ENCODE measurements at regions not wholly inside any gene's neighbourhood (a gene's known extent, or its start where the extent isn't known, plus 50 kb on each side); places are given as distances from the start of the nearest gene placed in this dataset.

DNA sequence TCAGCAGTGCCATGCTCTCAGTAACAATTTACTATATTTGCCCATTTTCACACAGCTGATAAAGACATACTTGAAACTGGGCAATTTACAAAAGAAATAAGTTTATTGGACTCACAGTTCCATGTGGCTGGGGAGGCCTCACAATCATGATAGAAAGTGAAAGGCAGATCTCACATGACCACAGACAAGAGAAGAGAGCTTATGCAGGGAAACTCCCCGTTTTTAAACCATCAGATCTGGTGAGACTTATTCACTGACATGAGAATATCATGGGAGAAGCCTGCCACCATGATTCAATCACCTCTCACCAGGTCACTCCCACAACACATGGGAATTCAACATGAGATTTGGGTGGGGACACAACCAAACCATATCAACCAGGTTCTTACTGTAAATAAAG is 112.1 kb upstream of the C1orf87 start (continued):
- no peak for TF ChIP-seq CHD7 (IDR thresholded peaks at IDR 0.05; ENCODE audit: insufficient replicate concordance, low read length)
- TF ChIP-seq CBX8 (IDR thresholded peaks at IDR 0.05; ENCODE audit: borderline replicate concordance, low read depth, low read length), result no peak
- no peak for TF ChIP-seq EGR1 (IDR thresholded peaks at IDR 0.05; ENCODE audit: borderline replicate concordance, low read depth, low read length)
- TF ChIP-seq, protein P1, sequence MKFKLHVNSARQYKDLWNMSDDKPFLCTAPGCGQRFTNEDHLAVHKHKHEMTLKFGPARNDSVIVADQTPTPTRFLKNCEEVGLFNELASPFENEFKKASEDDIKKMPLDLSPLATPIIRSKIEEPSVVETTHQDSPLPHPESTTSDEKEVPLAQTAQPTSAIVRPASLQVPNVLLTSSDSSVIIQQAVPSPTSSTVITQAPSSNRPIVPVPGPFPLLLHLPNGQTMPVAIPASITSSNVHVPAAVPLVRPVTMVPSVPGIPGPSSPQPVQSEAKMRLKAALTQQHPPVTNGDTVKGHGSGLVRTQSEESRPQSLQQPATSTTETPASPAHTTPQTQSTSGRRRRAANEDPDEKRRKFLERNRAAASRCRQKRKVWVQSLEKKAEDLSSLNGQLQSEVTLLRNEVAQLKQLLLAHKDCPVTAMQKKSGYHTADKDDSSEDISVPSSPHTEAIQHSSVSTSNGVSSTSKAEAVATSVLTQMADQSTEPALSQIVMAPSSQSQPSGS (IDR thresholded peaks at IDR 0.05; ENCODE audit: low read length), result no peak
- no peak for TF ChIP-seq PHF8 (conservative IDR thresholded peaks at IDR 0.05; ENCODE audit: low read depth, low read length)
- TF ChIP-seq POLR2AphosphoS5 (IDR thresholded peaks at IDR 0.05; ENCODE audit: low read depth, low read length), result no peak
- TF ChIP-seq FOSL1 (IDR thresholded peaks at IDR 0.05; ENCODE audit: insufficient read depth, low read depth, low read length), result no peak
- TF ChIP-seq JUN (IDR thresholded peaks at IDR 0.05; ENCODE audit: low read depth, low read length), result no peak
- no peak for TF ChIP-seq YY1 (IDR thresholded peaks at IDR 0.05; ENCODE audit: low read depth, low read length)
- no peak for TF ChIP-seq TCF12 (IDR thresholded peaks at IDR 0.05; ENCODE audit: low read depth, low read length)
- TF ChIP-seq CHD2 (IDR thresholded peaks at IDR 0.05; ENCODE audit: low read length), result no peak
- TF ChIP-seq CHD1 (IDR thresholded peaks at IDR 0.05; ENCODE audit: low read depth, low read length), result no peak
